GM10248 (cell line): ENCODE measurements at regions not wholly inside any gene's neighbourhood (a gene's known extent, or its start where the extent isn't known, plus 50 kb on each side); places are given as distances from the start of the nearest gene placed in this dataset.

Source experiments
- CTCF ChIA-PET: fragments of 300-600 bp; sonication (Branson Sonifier 250); formaldehyde crosslinking; extraction: SDS; loops from one replicate; lab custom pipeline; 2021; ENCODE audit warnings: antibody characterized with exemption; lab: Yijun Ruan, JAX
- POLR2A ChIA-PET: fragments of 350-650 bp; sonication (Branson Sonifier 250); formaldehyde crosslinking; extraction: SDS; loops from one replicate; lab custom pipeline; 2020; ENCODE audit warnings: antibody characterized with exemption; lab: Yijun Ruan, JAX
- DNase-seq: peaks from one replicate; pipeline ENCODE4 v3.0.0; 2012; ENCODE audit errors: extremely low spot score
- CTCF ChIP-seq: IDR thresholded peaks from 2 replicates; pipeline ENCODE4 v1.5.1; 2012; ENCODE audit warnings: mild to moderate bottlenecking, low read depth; ENCODE audit errors: extremely low read depth, missing control alignments, control extremely low read depth

GRCh38 chr6:40715570-40716403, 128.6 kb upstream of the LRFN2 start:
- CTCF ChIA-PET = no interaction called here
- DNase-seq = no peak
- POLR2A ChIA-PET = no interaction called here

GRCh38 chr6:40714576-40715564, 127.7 kb upstream of the LRFN2 start:
- ChIA-PET POLR2A (no interaction called here), CTCF (interaction anchor here (1.0 kb wide), 1 partner anchor 15 kb away, joined by 3 read pairs; no protein-coding TSS in a partner anchor)
- TF ChIP-seq CTCF = no peak
- no peak for DNase-seq

More at GRCh38 chr6:40715570-40716403, 128.6 kb upstream of the LRFN2 start:
- no peak for TF ChIP-seq CTCF

GRCh38 chr6:40714143-40714542, 127.0 kb upstream of the LRFN2 start:
- no peak for TF ChIP-seq CTCF
- CTCF ChIA-PET = interaction anchor here (1.0 kb wide), 1 partner anchor 14 kb away, joined by 3 read pairs; no protein-coding TSS in a partner anchor
- POLR2A ChIA-PET = no interaction called here
- no peak for DNase-seq

GRCh38 chr6:40713002-40713719, 126.0 kb upstream of the LRFN2 start:
- ChIA-PET CTCF (no interaction called here), POLR2A (no interaction called here)
- no peak for DNase-seq
- TF ChIP-seq CTCF = no peak

- CTCF ChIA-PET = no interaction called here
- POLR2A ChIA-PET = no interaction called here
- no peak for TF ChIP-seq CTCF
- DNase-seq = no peak
Observed at GRCh38 chr6:40710626-40711330, 123.6 kb upstream of the LRFN2 start.
